GM12892 (cell line): ENCODE measurements at regions not wholly inside any gene's neighbourhood (a gene's known extent, or its start where the extent isn't known, plus 50 kb on each side); places are given as distances from the start of the nearest gene placed in this dataset.

Experiments used
- POLR2A ChIP-seq: IDR thresholded peaks from 2 replicates; pipeline ENCODE4 v1.6.1; 2011; ENCODE audit warnings: low read depth, low read length, control low read depth
- POLR2AphosphoS5 ChIP-seq: IDR thresholded peaks from 2 replicates; pipeline ENCODE4 v1.6.1; 2011; ENCODE audit warnings: low read depth, low read length, control low read depth
- TAF1 ChIP-seq: IDR thresholded peaks from 2 replicates; pipeline ENCODE4 v1.6.1; 2011; ENCODE audit warnings: low read depth, mild to moderate bottlenecking, control low read depth, low read length, borderline replicate concordance

GRCh38 chr18:51884039-51884438, 456.0 kb upstream of the DCC start:
- TF ChIP-seq POLR2A (no peak), POLR2AphosphoS5 (no peak), TAF1 (no peak)
